CD4-positive, CD25-positive, alpha-beta regulatory T cell (primary cell): ENCODE measurements at regions not wholly inside any gene's neighbourhood (a gene's known extent, or its start where the extent isn't known, plus 50 kb on each side); places are given as distances from the start of the nearest gene placed in this dataset.
"Not testable (repeated sequence)": the region's sequence is repeated elsewhere in the genome, so short reads cannot be mapped to it uniquely, and the experiment has no call there.

Experiments
- ATAC-seq, 2 donors: fragments of 150-1000 bp; cut with Tn5 transposase; one replicate each; pipeline ENCODE4 v1.10.0; 2021; ENCODE audit warnings: low read depth in 2 of 2, moderate number of reproducible peaks in 2 of 2, moderate library complexity in 1 of 2
- DNase-seq, 3 donors: peaks; one replicate each; pipeline versions ENCODE4 v3.0.0 to v3.0.0-alpha.2; 2012 to 2022; ENCODE audit warnings: mixed read lengths in 1 of 3
- H3K27ac ChIP-seq: one replicate; pipeline ENCODE4 v1.7.0; 2013; ENCODE audit warnings: mild to moderate bottlenecking, low read length; ENCODE audit not compliant: insufficient read depth, poor library complexity, severe bottlenecking
- H3K27me3 ChIP-seq: one replicate; pipeline ENCODE4 v1.7.0; 2013; ENCODE audit warnings: low read length; ENCODE audit not compliant: control insufficient read depth, insufficient read depth
- H3K36me3 ChIP-seq: one replicate; pipeline ENCODE4 v1.7.0; 2013; ENCODE audit warnings: mild to moderate bottlenecking, low read length, moderate library complexity; ENCODE audit not compliant: control insufficient read depth, insufficient read depth
- H3K4me1 ChIP-seq: 2 replicates; pipeline ENCODE4 v1.7.0; 2013; ENCODE audit warnings: mild to moderate bottlenecking, low read length; ENCODE audit not compliant: insufficient read depth, control insufficient read depth, poor library complexity, severe bottlenecking
- H3K4me3 ChIP-seq: one replicate; pipeline ENCODE4 v1.7.0; 2013; ENCODE audit warnings: low read depth, mild to moderate bottlenecking, low read length, moderate library complexity
- H3K9me3 ChIP-seq, 2 experiments: 1 replicate in 1 of 2; 2 replicates in 1 of 2; pipeline ENCODE4 v1.7.0; 2013; ENCODE audit warnings: low read length in 2 of 2, mild to moderate bottlenecking in 1 of 2, moderate library complexity in 1 of 2; ENCODE audit not compliant: control insufficient read depth in 2 of 2
- H3K27ac Mint-ChIP-seq, 3 donors: one replicate each; pipeline ENCODE4 v1.8.0; 2020 to 2022; ENCODE audit warnings: mild to moderate bottlenecking in 3 of 3, mixed read lengths in 3 of 3, moderate library complexity in 2 of 3
- H3K27me3 Mint-ChIP-seq: one replicate; pipeline ENCODE4 v1.8.0; 2022; ENCODE audit warnings: mild to moderate bottlenecking, mixed read lengths
- H3K36me3 Mint-ChIP-seq: one replicate; pipeline ENCODE4 v1.8.0; 2020; ENCODE audit warnings: mixed read lengths
- H3K4me1 Mint-ChIP-seq, 4 donors: one replicate each; pipeline ENCODE4 v1.8.0; 2020 to 2022; ENCODE audit warnings: mixed read lengths in 4 of 4, mild to moderate bottlenecking in 1 of 4
- H3K4me3 Mint-ChIP-seq, 4 donors: one replicate each; pipeline ENCODE4 v1.8.0; 2020 to 2022; ENCODE audit warnings: mild to moderate bottlenecking in 4 of 4, mixed read lengths in 4 of 4, moderate library complexity in 3 of 4
- H3K9me3 Mint-ChIP-seq, 7 donors: one replicate each; pipeline ENCODE4 v1.8.0; 2020 to 2022; ENCODE audit warnings: mixed read lengths in 7 of 7, mild to moderate bottlenecking in 3 of 7, moderate library complexity in 2 of 7

DNA sequence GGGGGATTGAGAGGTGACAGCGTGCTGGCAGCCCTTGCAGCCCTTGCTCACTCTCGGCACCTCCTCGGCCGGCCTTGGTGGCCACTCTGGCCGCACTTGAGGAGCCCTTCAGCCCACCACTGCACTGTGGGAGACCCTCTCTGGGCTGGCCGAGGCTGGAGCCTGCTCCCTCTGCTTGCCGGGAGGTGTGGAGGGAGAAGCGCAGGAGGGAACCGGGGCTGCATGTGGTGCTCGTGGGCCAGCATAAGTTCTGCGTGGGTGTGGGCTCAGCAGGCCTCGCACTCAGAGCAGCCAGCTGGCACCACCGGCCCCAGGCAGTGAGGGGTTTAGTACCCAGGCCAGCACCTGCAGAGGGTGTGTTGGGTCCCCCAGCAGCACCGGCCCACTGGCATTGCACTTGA lies 912.2 kb upstream of the ADGRB3 start:
- no peak for DNase-seq
- Mint-ChIP-seq H3K27me3 (no peaks in the 10 kb centered on the region), H3K9me3 (peaks cover 2 to 39% (median 9%) of the 10 kb centered on the region in 7 donors), H3K4me1 (no peaks in the 10 kb centered on the region), H3K36me3 (no peaks in the 10 kb centered on the region), H3K4me3 (no peak overlapping the region), H3K27ac (no peak overlapping the region)
- Histone ChIP-seq H3K9me3 (peaks cover 0 to 6% of the 10 kb centered on the region in 2 experiments), H3K4me3 (no peak overlapping the region), H3K36me3 (no peaks in the 10 kb centered on the region), H3K27ac (no peak overlapping the region), H3K4me1 (no peaks in the 10 kb centered on the region), H3K27me3 (no peaks in the 10 kb centered on the region)
- ATAC-seq: no peak

- Histone ChIP-seq H3K9me3 (no peaks in the 10 kb centered on the region), H3K27ac (no peak overlapping the region), H3K27me3 (no peaks in the 10 kb centered on the region), H3K4me3 (no peak overlapping the region), H3K4me1 (no peaks in the 10 kb centered on the region), H3K36me3 (no peaks in the 10 kb centered on the region)
- no peaks in the 10 kb centered on the region for H3K36me3 Mint-ChIP-seq
- H3K27me3 Mint-ChIP-seq: no peaks in the 10 kb centered on the region
- no peak overlapping the region for H3K4me3 Mint-ChIP-seq
- H3K4me1 Mint-ChIP-seq: no peaks in the 10 kb centered on the region
- ATAC-seq: no peak
- no peak for DNase-seq
- H3K27ac Mint-ChIP-seq: no peak overlapping the region
- H3K9me3 Mint-ChIP-seq: peaks cover 0 to 19% (median 6%) of the 10 kb centered on the region in 7 donors
Observed at GRCh38 chr6:67717281-67717680, 917.8 kb upstream of the ADGRB3 start.

DNA sequence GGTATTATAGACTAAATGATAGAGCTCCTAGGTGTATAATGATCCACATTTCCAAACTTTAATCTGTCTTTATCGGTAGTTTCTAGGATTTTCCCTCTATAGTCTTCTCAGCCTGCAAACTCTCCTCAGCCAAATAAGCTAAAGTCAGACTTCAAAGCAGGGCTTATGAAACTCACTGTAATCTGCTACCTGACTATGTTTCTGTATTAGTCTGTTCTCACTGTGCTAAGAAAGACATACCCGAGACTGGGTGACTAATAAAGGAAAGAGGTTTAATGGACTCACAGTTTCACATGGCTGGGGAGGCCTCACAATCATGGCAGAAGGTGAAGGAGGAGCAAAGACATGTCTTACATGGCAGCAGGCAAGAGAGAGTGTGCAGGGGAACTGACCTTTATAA lies 928.7 kb upstream of the ADGRB3 start:
- Histone ChIP-seq H3K36me3 (no peaks in the 10 kb centered on the region), H3K4me3 (no peak overlapping the region), H3K4me1 (no peaks in the 10 kb centered on the region), H3K27me3 (no peaks in the 10 kb centered on the region), H3K27ac (no peak overlapping the region), H3K9me3 (peaks cover 0 to 2% of the 10 kb centered on the region in 2 experiments)
- no peak for DNase-seq
- Mint-ChIP-seq H3K4me3 (no peak overlapping the region), H3K36me3 (no peaks in the 10 kb centered on the region), H3K27me3 (no peaks in the 10 kb centered on the region), H3K27ac (no peak overlapping the region), H3K4me1 (no peaks in the 10 kb centered on the region), H3K9me3 (peaks cover 0 to 16% (median 4%) of the 10 kb centered on the region in 7 donors)
- no peak for ATAC-seq

DNA sequence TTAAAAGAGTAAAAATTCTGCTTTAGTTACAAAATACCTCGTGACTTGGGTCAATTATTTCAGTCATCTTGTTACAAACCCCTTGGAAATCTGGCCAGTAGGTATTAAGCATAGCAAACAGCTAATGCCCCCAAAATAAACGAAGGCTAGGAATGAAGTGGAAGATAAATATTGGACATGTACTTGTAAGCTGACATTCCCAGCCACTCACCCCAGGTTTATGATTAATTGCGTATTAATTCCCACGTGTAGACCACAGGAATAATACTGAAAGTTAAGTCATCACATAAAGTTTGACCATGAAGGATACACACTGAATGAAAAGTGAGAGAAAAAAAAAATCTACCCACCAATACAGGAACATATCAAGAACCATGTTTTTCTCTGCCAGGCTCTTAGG lies 936.5 kb upstream of the ADGRB3 start:
- no peak overlapping the region for H3K4me3 ChIP-seq
- Mint-ChIP-seq H3K36me3 (no peaks in the 10 kb centered on the region), H3K27me3 (no peaks in the 10 kb centered on the region), H3K4me1 (no peaks in the 10 kb centered on the region), H3K9me3 (peaks cover 0 to 13% (median 2%) of the 10 kb centered on the region in 7 donors), H3K4me3 (no peak overlapping the region), H3K27ac (no peak overlapping the region)
- no peak for DNase-seq
- no peaks in the 10 kb centered on the region for H3K27me3 ChIP-seq
- no peak for ATAC-seq
- H3K36me3 ChIP-seq: no peaks in the 10 kb centered on the region
- H3K27ac ChIP-seq: no peak overlapping the region
- H3K9me3 ChIP-seq: peaks cover 0 to 2% of the 10 kb centered on the region in 2 experiments
- no peaks in the 10 kb centered on the region for H3K4me1 ChIP-seq

DNA sequence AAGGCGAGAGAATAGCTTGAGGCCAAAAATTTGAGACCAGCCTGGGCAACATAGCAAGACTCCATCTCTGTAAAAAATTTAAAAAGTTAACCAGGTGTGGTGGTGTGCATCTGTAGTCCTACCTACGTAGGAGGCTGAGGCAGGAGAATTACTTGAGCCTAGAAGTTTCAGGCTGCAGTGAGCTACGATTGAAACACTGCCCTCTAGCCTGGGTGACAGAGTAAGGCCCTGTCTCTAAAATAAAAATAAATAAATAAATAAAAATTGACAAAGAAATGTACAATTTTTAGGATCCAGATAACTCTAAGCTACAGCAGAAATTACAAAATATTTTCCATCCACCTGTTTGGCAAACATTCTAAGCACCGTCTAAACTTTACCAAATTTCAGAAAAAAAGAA lies 941.0 kb upstream of the ADGRB3 start:
- Mint-ChIP-seq H3K27me3 (no peaks in the 10 kb centered on the region), H3K36me3 (no peaks in the 10 kb centered on the region), H3K4me1 (no peaks in the 10 kb centered on the region), H3K4me3 (no peak overlapping the region), H3K27ac (no peak overlapping the region), H3K9me3 (peaks cover 0 to 25% (median 4%) of the 10 kb centered on the region in 7 donors)
- Histone ChIP-seq H3K4me1 (no peaks in the 10 kb centered on the region), H3K9me3 (peaks cover 0 to 3% of the 10 kb centered on the region in 2 experiments), H3K27me3 (no peaks in the 10 kb centered on the region), H3K27ac (no peak overlapping the region), H3K36me3 (no peaks in the 10 kb centered on the region), H3K4me3 (no peak overlapping the region)
- no peak for DNase-seq
- ATAC-seq: no peak

DNA sequence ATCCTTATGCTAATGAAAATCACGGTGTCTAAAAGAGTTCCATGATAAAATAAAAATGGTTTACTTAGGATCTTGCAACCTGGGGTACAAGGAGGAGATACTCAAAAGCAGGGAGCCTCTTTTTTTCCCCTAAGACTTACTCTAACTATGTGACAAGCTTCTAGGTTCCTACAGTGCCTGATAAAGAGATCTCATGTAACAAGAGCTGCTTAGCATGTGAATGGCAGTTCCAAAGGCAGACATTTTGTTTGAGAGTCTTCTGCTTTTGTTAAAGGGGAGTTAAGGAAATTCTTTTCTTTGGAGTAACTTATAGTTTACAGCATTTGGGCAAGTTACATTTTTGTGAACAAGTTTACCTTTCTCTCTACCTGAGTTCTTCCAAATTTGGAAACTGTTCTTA lies 945.8 kb upstream of the ADGRB3 start:
- no peak for DNase-seq
- no peak for ATAC-seq
- H3K9me3 ChIP-seq: peaks cover 2 to 3% of the 10 kb centered on the region in 2 experiments
- no peaks in the 10 kb centered on the region for H3K27me3 ChIP-seq
- Mint-ChIP-seq H3K27ac (no peak overlapping the region), H3K36me3 (no peaks in the 10 kb centered on the region), H3K4me3 (no peak overlapping the region), H3K9me3 (peaks cover 0 to 16% (median 4%) of the 10 kb centered on the region in 7 donors), H3K27me3 (no peaks in the 10 kb centered on the region), H3K4me1 (no peaks in the 10 kb centered on the region)
- H3K4me1 ChIP-seq: no peaks in the 10 kb centered on the region
- no peak overlapping the region for H3K4me3 ChIP-seq
- no peaks in the 10 kb centered on the region for H3K36me3 ChIP-seq
- no peak overlapping the region for H3K27ac ChIP-seq

GRCh38 chr6:67687396-67687795 lies 947.7 kb upstream of the ADGRB3 start:
- Histone ChIP-seq H3K27me3 (no peaks in the 10 kb centered on the region), H3K9me3 (peaks cover 2 to 3% of the 10 kb centered on the region in 2 experiments), H3K4me1 (no peaks in the 10 kb centered on the region), H3K36me3 (no peaks in the 10 kb centered on the region), H3K4me3 (no peak overlapping the region), H3K27ac (no peak overlapping the region)
- Mint-ChIP-seq H3K27me3 (no peaks in the 10 kb centered on the region), H3K27ac (no peak overlapping the region), H3K4me1 (no peaks in the 10 kb centered on the region), H3K36me3 (no peaks in the 10 kb centered on the region), H3K4me3 (no peak overlapping the region), H3K9me3 (peaks cover 0 to 15% (median 2%) of the 10 kb centered on the region in 7 donors)
- ATAC-seq: no peak
- no peak for DNase-seq

DNA sequence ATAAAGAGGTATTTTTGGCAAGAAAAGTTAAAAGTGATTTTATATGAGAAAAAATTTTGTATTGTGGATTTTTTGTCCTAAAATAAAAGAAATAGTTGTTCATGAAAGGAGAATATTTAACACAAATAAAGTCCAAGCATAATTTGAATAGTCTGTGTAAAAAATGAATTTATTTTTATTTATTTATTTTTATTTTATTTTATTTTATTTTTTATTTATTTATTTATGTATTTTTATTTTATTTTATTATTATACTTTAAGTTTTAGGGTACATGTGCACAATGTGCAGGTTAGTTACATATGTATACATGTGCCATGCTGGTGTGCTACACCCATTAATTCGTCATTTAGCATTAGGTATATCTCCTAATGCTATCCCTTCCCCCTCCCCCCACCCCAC lies 948.9 kb upstream of the ADGRB3 start:
- H3K4me1 ChIP-seq, H3K27ac Mint-ChIP-seq, H3K4me1 Mint-ChIP-seq, H3K36me3 ChIP-seq, H3K9me3 ChIP-seq, H3K27ac ChIP-seq, H3K36me3 Mint-ChIP-seq, H3K27me3 ChIP-seq, H3K4me3 Mint-ChIP-seq, H3K9me3 Mint-ChIP-seq, H3K4me3 ChIP-seq, H3K27me3 Mint-ChIP-seq, DNase-seq, ATAC-seq: not testable (repeated sequence)
